ENCODE measurements at regions not wholly inside any gene's neighbourhood (a gene's known extent, or its start where the extent isn't known, plus 50 kb on each side); places are given as distances from the start of the nearest gene placed in this dataset.

- TF ChIP-seq CTCF (IDR thresholded peaks at IDR 0.05; ENCODE audit: low read depth, low read length, missing input control): no peak
- TF ChIP-seq REST (IDR thresholded peaks at IDR 0.05): no peak
- TF ChIP-seq GABPA (IDR thresholded peaks at IDR 0.05 in 1 of 2, conservative IDR thresholded peaks at IDR 0.05 in 1 of 2): no peak
- TF ChIP-seq JUND (IDR thresholded peaks at IDR 0.05): no peak
These were observed 733.7 kb upstream of the CT83 start for GRCh38 chrX:117196481-117196880.
